NCI-H2107 treated with DMSO at 0.1 percent for 48 hours (cell line): ENCODE measurements at regions not wholly inside any gene's neighbourhood (a gene's known extent, or its start where the extent isn't known, plus 50 kb on each side); places are given as distances from the start of the nearest gene placed in this dataset.
"Not testable (repeated sequence)": the region's sequence is repeated elsewhere in the genome, so short reads cannot be mapped to it uniquely, and the experiment has no call there.

ENCODE experiments used
- DNase-seq: peaks from one replicate; lab custom pipeline; 2025; ENCODE audit not compliant: unreplicated experiment; lab: John Stamatoyannopoulos, UW

DNA sequence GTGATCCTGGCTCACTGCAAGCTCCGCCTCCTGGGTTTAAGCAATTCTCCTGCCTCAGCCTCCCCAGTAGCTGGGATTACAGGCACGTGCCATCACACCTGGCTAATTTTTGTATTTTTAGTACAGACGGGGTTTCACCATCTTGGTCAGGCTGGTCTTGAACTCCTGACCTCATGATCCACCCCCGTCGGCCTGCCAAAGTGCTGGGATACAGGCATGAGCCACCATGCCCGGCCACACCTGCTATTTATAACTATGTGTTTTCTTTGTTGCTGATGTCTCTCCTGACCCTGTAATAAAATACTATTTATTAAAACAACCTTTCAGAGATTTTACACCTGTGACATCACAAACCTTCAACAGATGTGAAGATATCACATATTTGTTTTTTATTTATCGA is 736.5 kb upstream of the PCDH15 start:
- not testable (repeated sequence) for DNase-seq

DNA sequence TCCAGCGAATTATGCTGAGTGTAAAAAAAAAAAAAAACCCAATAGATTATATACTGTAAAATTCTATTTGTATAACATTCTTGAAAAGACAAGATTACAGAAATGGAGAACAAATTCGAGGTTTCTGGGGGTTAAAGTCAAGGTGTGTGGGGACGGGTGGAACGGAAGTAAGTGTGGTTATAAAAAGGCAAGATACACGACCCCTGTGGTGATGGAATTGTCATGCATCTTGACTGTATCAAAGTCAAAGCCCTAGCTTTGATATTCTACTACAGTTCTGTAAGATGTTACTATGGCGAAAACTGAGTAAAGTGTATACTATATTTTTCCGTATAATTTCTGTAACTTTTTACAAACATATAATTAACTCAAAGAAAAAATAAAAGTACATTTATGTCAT is 718.2 kb upstream of the PCDH15 start:
- DNase-seq: no peak

DNA sequence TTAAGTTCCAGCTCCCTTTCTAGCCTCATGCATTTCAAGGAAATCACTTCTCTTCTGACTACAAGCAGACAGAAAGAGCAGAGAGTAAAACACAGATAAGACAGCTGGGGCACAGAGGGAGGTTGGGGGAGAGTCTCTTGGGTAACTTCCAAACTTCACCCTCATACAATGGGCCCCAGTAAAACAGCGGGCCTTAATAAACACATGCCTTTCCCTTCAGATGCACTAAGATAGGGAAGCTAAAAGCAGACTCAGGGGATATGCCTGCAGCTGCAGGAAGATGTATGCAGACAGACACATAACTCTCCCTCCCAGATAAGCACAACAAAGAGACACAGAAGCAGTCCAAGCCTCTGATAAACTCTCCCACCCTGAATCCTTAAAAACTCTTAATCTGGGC is 717.4 kb upstream of the PCDH15 start:
- DNase-seq: not testable (repeated sequence)

DNA sequence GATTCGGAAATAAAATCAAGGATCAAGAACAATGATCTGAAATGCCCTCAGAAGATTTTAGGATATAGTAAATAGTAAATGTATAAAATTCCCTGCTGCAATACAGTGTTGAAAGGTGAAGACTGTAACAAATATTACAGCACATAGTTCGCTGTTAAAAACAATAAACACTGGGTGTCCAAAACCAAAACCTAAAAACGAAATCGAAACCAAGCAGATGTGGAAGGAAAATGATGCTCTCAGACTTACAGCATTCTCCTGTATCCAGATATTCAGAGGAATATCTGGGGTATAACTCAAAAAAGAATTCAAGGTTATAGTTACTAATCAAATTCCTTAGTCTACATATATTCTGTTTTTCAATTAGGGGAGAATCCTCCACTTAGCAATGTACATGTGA is 708.1 kb upstream of the PCDH15 start:
- DNase-seq: no peak

DNA sequence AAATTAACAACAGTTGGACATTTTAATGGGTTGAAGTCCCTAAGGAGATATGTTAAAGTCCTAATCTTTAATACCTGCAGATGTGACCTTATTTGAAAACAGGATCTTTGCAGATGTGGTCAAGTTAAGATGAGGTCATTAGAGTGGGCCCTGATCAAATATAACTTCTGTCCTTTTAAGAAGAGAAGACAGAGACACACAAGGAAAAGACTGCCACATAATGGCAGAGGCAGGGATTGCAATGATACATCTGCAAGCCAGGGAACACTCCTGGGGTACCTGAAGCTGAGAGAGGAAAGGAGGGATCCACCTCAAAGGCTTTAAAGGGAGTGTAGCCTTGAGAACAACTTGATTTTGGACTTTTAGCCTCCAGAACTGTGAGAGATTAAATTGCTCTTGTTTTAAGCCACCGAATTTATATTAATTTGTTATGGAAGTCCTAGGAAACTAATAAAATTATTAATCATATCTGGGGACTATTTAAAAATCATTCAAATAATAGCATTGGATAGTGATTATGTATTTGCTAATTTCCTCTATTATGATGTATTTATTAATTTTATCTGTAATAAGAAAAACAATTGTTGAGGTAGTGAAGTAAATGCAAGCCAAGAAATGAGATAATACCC is 700.0 kb upstream of the PCDH15 start:
- no peak for DNase-seq

DNA sequence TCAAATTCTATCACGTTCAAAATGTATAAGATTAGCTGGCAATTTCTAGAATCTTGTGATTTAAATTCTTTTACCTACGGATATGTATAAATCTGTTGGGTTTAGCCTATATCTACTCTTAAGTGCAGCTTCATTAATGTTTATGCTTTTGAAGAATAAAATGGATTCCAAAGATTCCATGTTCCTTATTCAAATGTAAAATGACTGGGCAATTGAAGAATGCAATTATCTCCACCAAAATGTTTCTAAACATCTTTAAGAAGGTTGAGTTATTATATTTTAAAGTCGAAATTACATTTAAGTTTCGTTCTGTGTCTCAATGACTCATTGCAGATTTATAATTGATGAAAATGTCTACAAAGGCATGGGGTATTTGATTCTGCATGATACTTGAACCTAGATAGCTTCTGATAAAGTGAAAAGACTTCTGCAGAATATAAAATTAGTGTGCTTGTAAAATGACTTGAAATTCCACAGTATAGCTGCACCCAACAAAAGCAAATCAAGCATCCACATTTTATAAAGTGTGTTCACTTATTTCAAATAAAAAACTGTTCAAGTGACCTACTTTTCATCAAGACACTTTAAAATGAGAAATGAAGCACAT is 697.0 kb upstream of the PCDH15 start:
- DNase-seq: no peak

DNA sequence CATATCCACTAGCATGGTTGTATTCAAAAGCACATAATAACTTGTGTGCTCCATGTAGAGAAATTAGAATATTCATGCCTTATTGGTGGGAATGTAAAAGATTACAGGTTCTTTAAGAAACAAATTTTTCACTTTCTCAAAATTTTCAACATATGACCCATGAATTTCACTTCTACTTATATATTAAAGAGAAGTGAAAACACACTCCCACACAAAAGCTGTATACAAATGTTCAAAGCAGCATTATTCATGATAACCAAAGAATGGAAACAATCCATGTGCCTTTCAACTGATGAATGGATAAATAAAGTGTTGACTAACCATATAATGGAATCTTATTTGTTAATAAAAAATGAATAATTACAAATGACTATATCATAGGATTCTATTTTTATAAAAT is 694.5 kb upstream of the PCDH15 start:
- no peak for DNase-seq

DNA sequence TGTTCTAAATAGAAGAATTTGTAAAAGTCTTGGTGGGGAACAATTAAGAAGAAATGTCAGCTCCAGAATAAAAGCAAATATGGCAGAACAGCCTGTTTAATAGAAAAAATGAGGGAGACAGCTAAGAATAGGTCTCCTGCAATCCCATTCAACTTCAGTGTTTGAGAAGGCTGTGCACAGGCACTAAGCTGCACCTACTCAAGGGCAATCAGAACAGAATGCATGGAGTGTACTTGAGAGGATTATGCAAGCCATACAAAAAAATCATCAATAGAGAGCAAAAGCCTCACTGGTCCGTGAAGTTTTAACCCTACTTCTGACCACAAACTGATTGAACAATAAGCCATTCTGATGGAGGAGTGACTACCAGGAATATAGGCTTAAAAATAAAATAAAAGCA is 690.7 kb upstream of the PCDH15 start:
- no peak for DNase-seq

DNA sequence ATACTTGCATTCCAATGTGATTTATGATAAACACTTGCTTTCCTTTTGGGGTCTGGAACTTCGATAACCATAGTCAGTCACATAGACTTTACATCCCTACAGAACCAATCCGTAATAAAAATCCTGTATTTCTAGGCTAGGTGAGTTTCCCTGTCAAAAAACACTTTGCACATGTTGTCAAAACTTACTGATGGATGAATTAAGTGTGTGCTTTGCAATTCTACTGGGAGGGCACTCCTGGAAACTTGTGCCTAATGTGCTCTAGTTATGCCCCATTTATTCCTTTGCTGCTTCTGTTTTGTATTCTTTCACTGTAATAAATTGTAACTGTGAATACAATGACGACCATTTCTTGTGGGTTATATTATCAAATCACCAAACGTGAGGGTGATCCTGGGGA is 684.8 kb upstream of the PCDH15 start:
- DNase-seq: no peak

DNA sequence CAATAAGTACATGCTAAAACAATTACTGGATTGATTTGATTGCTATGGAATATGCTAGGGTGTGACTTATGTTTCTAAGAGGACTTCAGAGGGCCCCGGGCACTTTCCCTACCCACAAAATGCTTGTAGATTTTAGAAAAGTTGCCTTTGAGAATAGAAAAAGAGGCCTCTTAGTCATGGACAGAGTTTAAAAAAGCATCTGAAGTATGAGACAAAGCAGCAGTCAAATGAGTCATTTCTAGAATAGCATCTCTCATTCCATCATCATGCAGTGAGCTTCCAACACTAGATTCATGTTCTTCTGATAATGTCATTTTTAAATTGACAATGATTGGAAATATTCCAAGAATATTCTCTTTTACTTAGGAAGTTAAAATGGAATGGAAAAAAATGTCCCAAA is 675.1 kb upstream of the PCDH15 start:
- no peak for DNase-seq

DNA sequence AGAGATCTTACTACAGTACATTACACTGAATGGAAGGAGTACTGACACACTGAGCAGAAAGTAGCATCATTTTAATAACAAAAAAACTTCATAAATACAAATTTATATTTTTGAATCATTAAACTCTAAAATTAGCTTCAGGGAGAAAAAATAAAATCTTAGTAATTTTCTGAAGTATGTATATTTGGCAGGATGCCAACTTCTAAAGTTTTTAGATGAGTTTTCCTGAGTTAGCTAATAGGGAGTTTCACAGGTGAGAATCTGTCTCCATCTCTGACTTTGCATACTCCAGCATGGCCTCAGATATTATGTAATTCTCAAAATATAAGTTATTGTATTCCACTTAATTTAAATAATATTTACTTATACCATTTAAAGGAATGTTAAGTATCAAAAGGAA is 673.2 kb upstream of the PCDH15 start:
- no peak for DNase-seq

DNA sequence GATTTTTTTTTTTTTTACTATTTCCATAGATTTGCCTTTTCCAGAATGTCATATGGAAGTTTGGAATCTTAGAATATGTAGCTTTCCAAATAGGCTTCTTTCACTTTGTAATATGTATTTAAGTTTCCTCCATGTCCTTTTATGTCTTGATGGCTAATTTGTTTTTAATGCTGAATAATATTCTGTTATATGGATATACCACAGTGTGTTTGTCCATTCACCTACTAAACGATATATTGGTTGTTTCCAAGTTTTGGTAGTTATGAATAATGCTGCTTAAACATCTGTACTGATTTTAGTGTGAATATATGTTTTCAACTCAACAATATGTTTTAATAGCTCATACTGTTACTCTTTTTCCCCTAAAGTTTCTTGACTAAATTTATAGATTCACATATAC is 669.8 kb upstream of the PCDH15 start:
- no peak for DNase-seq

DNA sequence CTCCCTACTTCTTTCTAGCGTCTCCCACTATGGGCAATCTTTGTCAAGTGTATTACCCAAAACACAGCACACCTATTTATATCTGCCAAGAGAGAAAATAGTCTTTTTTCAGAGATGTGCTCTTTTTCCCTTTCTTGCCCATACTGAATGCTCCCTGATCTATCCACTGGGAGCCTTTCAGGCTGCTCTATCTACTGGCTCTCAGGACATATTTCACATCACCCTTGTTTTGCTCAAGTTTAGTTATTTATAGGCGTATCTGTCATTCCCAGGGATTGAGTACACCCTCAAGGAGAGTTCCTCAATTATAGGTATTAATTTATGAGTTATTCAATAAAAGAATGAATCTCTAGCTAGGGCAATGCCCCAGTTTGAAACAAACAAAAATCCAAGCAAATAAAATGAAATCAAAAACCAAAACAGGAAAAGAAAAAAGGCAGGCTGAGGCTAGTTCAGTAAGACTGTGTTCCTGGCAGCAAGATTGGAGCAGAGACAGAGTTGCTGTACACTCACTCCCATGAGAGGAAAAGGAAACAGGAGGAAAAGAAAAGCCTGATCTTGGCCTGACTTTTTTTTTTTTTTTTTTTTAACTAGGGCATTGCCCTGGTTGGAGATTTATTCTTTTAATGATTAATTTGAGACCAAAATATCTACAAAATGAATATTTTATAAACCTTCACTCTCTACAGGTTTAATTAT is 665.9 kb upstream of the PCDH15 start:
- no peak for DNase-seq

DNA sequence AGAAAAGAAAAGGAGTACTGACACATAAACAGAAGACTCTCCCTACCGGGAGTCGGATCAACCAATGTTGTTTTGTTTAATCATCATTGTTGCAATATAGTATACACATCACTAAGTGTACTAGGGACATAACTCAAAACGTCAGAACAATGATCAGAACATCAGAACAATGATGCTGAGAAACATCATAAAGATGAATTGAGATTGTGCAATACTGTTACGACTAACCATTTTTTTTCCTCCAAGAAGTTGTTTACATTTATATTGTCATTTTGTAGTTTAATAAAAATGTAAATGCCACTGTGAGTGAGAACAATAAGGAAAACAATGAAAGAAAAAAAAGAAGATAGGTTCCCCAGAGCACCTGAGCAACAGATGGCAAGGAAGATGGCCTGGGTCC is 663.1 kb upstream of the PCDH15 start:
- no peak for DNase-seq

DNA sequence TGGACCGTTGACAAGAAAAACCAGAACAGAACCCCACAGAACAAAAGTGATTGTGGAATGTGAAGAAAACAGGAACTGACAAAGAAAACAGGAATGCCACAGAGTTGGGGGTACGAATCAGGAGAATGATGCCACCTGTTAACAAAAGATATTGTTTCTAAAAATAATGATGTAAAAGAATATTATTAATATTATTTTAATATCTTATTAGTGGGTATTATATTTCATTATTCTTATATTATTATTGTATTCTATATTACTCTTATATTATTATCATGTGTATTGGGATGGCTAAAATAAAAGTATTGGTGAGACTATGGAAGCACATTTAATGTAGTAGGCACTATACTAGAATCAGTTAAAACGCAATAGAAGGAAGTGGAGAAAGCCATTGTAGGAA is 659.0 kb upstream of the PCDH15 start:
- DNase-seq: no peak

DNA sequence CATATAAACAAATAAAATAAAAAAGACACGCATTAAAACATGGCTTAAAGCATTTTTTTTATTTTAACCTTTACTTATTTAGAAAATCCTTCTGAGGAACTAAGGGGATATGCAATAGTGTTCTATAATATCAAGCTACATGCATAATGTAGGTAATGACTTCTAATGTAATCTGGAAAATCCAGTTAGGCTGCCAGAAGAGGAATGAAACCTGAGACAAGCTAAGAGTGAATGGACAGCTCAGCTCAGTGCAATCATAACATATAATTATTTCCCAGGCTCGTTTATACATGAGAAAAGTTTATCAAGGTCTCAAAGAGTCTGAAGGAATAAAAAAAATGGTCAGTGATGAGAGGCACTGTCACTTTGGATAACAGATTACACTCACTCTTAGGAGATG is 649.0 kb upstream of the PCDH15 start:
- DNase-seq: no peak

DNA sequence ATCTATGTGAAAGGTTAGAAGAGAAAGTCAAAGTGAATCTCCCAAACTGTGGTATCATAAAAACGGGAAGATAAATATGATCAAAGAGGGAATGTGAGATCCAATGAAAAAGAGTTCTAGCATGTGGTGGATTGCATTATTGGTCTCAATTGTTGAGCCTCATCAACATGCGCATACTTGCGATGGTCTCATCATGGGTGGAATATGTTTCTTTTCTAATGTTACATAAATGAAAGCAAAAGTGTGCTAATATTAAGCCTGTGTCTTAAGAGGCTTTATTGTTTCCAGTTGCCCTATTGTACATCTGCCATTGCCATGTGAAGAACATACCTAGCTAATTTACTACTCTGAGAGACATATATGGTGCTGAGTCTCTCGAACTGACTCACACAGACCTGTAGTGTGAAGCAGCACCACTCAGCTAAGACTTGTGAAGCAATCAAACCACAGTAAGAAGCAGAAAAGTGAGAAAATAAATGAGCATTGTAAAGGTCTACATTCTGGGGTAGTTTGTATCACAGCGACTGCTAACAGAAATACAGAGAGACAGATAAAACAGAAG is 645.5 kb upstream of the PCDH15 start:
- no peak for DNase-seq

DNA sequence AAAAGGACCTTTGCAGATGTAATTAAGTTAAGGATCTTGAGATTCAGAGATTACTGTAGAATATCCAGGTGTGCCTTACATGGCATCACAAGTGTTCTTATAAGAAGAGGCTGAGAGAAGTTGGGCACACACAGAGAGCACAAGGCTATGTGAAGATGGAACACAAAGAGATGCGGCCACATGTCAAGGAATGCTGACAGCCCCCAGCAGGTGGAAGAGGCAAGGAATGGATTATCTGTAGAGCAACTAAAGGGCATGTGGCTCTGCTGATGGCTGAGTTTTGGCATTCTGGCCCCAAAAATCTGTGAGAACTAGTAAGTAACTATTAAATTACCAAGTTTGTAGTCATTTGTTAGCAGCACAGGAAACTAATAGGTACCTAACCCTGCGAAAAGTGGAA is 640.7 kb upstream of the PCDH15 start:
- DNase-seq: no peak

DNA sequence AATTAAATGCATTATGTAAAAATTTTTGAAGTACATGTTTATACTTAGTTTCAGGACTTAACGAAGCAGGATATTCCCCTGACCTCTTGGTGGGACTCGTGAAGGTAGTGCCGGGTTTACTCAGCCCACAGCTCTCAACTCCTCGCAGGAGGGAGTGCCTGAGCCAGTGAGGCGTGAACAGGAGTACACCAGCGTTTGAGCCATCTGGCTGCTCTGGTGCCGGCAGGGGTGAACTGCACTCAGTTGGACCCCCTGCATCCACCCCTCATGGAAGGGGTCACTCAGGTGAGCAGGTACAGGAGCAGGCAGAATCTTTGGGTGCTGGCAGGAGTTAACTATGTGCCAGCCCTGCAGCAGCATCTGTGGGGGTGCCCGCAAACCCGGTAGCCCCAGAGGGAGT is 625.1 kb upstream of the PCDH15 start:
- DNase-seq: no peak

DNA sequence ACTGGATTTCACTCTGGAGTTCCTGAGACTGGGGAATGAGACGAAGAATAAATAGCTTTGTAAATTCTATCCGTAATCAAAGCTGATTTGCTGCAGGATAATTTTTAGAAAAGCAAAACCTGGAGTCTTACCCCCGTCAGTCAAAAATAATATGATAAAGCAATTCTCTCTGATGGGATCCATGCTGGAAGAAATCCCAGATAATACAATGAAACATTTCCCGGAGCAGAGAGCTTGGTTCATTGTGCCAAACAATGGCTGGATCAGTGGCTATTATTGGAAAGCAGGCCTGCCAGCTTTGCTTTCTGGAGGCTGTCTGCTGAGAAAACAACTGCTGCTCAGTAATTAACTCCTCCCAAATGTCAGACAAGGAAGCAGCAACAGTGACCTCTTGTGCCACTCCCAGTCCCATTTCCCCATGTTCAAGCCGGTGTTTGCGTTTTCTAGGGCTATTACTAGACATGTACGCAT is 609.4 kb upstream of the PCDH15 start:
- no peak for DNase-seq

DNA sequence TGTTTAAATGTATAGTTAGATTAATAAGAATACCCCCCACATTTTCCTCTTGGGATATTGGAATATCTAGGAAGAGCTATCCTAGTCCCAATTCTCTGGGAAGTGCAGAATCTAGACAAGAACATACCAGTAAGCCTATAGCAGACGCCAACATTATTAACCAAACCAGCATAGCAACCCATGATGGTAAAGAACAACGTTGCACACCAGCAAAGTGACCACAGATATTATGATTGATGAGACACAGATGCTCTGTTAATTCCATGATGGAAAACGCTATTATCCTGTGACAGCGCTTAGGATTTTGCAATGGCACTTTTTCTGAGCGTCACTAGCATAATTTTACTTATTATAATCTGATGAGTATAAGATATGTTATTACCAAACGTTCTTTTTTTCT is 603.1 kb upstream of the PCDH15 start:
- no peak for DNase-seq
